NCI-H345 (cell line): ENCODE measurements at regions not wholly inside any gene's neighbourhood (a gene's known extent, or its start where the extent isn't known, plus 50 kb on each side); places are given as distances from the start of the nearest gene placed in this dataset.

Experiments
- DNase-seq: peaks from one replicate; lab custom pipeline; 2025; lab: John Stamatoyannopoulos, UW

DNA sequence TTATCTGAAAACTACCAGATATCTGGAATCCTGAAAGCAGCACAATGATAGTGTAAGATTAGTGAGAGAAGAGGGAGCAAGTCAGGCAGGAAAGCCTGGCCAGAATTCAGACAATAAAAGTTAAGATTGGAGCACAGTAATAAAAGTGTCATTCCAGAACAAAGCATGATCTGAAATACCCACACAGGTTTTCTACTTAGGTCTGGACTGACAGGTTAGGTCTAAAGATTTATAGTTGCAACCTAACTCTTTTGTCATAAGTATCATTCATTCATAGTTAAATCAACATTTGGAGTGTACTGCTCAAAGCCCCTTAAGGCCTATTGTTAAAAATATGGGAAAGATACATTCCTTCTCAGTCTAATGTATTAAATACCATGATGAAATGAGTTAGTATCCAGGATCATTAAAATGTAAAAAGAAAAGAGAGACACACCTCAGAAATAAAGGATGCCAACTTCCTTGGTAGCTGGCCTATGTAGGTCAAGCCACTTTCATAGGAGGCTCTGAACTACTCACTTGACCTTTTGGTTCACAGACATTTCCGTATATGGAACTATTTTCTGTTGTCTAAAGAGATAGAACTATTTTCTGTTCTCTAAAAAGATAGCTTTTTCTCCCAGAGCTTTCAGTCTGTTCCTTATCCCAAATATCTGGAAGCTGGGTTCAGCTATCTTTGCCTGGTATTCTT is 105.2 kb downstream of the FAS start:
- no peak for DNase-seq

DNA sequence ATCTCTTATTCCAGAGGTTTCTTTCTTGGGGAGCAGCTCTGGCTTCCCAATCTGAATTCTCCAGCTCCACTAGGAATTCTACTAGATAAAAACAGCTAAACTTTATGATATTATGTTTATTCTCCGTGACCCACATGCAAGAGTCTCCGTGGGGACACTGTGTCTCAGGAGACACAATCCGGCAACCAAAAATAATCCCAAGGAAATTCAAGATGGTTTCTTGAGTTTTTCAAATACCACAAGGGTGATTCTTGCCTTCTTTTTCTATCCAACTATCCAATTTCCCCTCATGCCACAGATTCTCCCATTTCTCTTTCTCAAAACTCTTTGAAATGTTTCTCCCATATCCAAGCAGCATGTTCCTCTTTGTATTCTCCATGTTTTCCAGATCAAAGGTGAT is 103.1 kb downstream of the FAS start:
- no peak for DNase-seq

DNA sequence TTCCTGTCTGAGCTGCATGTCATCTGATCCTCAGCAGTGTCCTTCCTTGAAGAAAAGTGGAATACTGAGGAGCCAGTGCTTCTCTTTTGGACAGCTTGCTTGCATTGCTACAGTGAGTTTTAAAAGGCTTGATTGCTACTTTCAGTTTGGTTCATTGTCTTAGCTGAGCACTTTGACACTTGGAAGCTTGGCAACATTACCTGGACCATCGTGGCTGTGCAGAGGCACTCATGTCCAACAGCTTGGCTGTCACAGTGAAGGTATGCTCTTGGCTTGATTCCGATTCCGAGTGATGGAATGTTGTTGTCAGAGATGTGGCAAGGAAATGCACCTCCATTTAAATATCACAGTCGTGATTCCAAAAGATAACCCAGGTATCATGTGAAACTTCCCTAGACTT is 102.4 kb downstream of the FAS start:
- no peak for DNase-seq

DNA sequence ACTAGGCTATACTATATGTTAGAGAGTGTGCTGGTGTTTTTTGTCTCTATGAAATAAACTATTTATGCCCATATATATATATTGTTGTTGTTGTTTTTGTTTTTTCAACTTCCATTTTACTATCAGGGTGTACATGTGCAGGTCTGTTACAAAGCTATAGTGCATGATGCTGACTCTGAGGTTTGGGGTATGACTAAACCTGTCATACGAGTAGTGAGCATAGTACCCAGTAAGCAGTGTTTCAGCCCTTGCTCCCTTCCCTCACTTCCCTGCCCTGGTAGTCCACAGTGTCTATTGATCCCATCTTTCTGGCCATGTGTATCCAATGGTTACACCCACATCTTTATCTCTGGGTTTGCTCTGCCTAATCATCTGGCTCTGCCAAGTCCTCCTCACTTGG is 101.8 kb downstream of the FAS start:
- DNase-seq = no peak

DNA sequence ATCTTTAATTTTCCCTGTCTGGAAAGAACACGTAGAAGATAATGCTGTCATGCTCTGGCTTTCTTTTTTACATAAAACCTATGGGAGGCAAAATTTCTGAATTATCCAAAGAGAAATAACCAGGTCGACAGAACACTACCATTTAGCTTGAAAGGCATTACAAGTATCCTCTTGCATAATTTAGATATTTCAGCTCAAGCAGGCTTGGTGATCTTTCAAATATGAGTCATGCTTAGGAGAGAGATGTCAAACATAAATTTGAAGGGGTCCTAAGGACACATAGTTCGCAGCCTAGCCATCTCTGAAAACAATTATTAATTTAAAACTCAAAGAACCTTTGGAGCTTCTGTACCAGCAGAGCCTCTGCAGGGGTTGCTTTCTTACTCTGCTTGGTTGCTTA is 100.9 kb downstream of the FAS start:
- no peak for DNase-seq

DNA sequence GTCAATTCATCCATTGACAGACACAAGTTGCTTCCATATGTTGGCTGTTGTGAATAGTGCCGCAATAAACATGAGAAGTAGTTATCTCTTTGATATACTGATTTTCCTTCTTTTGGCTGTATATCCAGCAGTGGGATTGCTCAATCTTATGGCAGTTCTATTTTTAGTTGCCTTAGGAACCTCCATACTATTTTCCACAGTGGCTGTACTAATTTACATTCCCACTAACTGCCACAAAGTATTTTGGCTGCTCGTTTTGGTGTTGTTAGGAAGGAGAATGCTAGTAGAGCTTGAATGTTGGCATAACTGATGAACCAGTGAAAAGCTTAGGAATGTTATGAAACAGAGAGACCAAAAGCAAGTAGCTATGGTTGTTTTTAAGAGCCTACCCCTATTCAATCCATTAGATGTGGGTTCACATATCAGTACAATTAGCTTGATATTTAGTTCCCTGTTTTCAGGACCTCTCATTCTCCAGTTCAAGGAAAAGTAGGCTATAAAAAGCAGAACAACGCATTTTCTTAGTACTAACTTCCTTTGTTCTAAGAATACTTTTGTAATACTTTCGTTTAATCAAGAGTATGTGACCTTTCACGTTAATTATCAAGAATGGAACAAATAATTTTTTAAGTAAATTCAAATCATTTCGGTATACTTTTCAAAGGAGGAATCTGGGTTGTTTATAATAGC is 100.3 kb downstream of the FAS start:
- DNase-seq = no peak

DNA sequence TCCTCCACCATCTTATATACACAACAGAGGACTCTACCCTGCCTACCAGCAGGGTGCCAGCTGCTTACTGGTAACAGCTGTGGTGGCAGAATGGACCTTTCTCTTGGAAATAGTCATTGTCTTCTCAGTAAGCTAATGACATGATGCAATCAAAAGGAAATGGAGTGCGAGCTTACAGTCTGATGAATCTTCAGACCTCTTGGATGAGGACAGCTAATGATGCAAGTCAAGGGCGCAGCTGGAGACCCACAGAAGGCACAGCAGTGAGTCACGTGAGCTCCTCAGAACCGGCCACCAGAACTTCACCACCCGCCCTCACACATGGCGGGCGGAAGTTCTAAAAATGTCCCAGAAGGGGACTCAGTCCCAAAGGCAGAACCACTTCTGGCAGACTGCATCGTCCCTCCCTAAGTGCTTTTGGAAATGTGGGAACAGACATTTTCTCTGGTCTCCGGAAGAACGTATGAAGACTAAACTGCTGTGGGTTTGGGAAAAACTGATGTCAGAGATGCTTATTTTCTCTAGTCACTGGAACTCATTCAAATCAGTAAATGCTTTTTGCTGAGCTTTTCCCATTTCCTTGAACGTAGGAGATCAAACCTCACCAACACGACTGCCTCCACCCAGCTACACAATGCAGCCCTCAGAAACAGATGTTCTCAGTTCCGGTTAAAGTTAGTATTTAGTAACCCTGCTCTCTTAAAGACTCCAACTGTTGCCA is 96.4 kb downstream of the FAS start:
- no peak for DNase-seq

DNA sequence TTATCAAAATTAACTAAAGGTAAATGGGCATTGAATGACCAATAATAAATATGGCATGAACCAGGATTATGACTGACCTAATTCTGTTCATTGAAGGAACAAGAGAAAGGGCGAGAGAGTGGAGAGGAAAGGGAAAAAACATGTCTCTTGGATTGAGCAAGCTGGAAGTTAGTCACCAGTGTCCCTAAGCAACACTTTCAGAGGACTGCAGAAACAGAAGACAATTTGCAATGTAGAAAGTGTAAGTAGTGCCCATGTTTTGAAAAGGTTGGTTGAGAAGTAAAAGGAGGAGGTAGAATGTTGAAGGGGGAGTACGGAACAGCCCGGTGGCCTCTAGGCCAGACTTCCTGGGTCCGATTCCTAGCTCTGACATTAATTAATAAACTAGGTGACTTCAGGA is 94.6 kb downstream of the FAS start:
- DNase-seq = no peak

DNA sequence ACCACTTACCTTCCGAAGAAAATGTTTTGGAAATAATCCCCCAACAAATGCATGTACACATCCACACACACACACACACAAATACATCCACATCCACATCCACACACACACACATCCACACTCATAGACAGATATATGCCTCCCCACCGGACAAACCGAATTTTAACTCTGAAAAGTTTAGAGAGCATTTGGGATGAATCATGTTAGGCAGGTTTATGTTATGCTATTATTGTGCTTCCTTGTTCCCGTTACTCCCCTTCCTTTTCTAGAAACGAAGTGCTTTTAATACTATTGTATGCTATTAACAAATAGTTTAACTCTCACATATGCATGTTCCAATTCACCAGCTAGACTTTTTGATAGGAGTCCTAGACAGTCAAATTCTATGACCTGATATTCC is 91.5 kb downstream of the FAS start:
- DNase-seq = no peak

DNA sequence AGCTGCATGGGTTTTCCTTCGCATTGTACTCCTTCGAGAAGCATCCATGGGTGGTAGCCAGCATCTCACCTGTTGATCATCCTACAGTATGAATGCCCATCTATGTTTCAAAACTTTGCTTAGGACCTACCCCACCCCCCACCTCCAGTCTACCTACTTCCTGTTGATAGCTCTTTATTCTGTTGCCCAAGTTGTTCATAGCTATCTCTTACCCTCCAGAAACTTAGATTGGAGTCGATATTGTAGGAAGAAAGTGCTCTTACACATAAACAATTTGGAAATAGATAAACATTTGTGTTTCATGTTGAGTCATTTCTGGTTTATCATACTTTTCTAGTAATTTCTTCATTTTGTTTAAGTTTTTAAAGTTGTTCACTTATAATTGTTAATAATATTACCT is 90.1 kb downstream of the FAS start:
- DNase-seq = no peak

DNA sequence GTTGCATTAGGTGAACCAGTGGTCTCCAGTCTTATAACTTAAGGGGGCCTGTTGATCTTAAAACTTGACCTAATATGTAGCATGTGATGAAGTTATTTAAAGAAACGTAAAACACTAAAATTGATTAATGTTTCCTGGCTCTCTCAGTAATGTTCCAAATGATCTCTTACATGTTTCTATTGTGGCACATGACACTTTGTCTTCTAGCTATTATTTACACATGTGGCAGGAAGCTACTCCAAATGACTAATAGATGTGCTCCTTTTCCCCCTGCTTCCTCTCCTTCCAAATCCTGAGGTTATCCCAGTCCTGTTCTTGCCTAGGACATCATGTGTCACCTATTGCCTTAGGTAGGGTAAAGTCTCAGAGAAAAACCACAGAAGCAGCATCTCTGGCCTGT is 89.4 kb downstream of the FAS start:
- DNase-seq = no peak

DNA sequence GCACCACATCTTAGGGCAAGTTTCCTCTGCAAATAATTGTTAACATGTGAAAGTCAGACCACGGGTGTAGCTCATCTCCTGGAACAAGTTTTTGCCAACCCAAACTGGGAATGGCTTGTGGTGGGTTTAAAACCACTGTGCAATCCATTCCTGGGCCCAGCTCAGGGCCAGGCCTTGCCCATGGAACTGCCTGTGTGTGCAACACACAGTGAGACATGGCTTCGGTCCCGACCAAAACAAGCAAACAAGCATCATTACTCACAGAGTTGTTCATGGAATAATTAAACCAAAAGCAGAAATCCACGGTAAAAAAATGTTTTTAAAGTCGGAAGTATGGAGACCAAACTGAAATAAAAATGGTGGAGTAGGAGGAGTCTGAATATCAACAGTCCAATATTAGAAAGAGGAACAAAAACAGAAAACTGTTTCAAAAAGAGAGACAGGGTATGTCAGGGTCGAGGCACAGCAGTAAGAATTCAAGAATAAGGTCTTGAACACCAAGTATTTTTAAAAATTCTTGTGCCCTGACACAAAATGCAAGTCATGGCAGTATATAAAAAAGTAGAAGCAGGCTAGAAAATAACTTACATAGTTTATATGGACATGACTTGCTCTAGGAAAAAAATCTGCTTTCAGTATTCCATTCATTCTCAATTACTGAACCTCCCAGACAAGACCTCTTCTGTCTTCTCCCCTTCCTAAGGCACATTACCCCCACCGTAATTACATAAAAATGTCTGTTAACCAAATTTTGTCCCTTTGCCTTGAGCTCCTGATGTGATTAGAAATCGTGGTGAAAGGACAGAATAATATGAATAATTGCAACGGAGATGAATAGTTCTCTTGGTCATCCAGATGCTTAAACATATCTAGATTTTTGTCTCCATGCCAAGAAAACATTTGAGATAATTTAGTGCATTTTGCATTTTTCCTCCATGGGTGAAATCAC is 88.4 kb downstream of the FAS start:
- DNase-seq = no peak

DNA sequence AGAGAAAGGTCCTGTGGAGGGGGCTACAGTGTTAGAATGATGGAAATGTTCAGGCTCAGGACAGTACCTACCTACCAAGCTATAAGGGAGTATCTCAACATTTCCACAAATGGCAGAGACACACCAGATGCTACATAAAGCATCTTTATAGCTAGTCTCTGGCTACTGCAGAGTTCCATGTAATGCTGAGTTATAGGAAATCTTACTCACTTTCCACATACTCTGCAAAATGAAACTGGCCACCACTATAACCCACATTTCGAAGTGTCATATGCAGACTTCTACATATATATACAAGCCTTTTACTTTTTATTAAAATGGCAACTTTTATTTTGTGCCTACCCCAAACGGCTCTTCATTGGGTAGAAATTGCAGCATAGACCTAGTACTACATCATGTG is 85.5 kb downstream of the FAS start:
- DNase-seq = no peak

DNA sequence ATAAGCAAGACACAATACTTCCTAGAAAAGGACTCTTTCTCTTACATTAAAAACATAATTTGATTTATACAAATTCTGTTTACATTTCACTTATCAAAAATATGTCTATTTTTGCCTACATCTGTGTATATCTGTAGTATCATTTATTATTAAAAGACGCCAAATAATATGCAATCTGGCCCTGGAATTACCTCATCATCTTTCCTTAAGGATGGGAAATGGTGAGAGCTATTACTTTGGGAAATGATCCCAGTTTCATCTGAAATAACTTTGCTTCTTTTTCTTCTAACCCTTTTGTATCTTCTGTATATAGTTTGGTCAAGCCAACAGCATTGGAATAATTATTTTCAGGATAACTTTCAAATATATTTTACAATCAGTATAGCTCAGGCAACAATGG is 85.0 kb downstream of the FAS start:
- DNase-seq = no peak

DNA sequence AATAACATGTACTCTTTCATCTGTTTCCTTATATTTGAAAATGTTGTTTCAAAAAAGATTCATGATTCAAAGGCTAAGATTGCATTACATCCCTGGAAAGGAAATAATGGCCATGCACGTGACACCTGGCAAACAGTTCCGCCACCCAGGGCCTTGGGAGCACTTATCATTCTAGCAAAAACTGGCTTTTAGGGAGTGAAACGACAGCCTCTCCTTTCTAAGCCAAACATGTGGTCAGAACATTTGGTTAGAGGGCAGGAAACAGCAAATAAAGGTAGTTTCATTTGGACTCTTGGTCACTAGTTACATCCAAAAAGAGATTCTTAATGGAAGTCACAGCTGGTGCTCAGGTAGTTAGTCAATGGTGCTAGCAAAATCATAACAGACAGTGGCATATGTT is 83.5 kb downstream of the FAS start:
- DNase-seq = no peak

DNA sequence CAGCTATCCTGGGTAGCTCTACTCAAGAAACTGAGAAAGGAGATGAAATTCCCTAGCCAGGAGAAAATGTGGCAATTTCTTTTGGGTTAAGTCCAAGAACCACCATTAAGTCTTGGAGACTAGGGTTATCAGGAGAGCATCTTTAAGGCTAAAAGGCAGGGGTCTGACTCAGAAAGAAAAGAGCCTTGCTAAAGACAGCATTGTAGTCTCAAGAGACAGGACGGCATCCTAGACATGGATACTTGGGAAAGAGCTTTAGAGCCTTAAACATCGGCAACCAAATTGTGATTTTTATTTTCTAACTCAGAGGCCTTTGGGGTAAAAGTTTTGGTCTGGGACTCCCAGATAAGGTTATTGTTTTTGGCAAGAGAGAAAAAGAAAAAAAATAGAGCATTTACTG is 83.1 kb downstream of the FAS start:
- no peak for DNase-seq

DNA sequence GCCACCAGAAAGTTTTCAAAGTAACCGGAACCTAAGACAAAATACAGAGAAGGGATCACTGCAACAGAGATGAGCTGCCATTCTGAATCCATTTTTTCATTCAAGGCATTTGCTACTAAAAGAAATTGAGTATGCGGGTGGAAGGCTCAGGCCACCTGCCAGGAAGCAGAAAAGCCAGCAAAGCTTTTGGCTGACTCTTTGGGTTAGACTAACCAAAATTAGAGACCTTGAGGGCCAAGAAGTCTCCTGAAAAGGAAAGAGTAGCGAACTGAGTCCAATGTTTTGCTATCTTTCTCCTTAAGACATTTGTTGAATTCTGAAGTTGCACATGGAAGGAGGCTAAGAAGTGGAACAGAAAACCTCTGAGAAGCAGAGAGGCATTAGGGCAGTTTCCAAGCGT is 79.0 kb downstream of the FAS start:
- DNase-seq = no peak
